Neuronal stem cell (in vitro differentiated cells): ENCODE measurements at regions not wholly inside any gene's neighbourhood (a gene's known extent, or its start where the extent isn't known, plus 50 kb on each side); places are given as distances from the start of the nearest gene placed in this dataset.

ENCODE experiments used
- DNase-seq: peaks from one replicate; pipeline ENCODE4 v3.0.0-alpha.2; 2013; ENCODE audit warnings: low spot score
- H2AFZ ChIP-seq: one replicate; pipeline ENCODE4 v1.6.1; 2013; ENCODE audit warnings: mild to moderate bottlenecking, low read length, inconsistent platforms
- H2AK5ac ChIP-seq: 2 replicates; pipeline ENCODE4 v1.6.1; 2013; ENCODE audit warnings: low read depth, mild to moderate bottlenecking, inconsistent platforms, low read length, moderate library complexity, mixed read lengths
- H2BK120ac ChIP-seq: 2 replicates; pipeline ENCODE4 v1.6.1; 2013; ENCODE audit warnings: low read depth, mild to moderate bottlenecking, inconsistent platforms, low read length, moderate library complexity, mixed read lengths
- H2BK12ac ChIP-seq: one replicate; pipeline ENCODE4 v1.6.1; 2013; ENCODE audit warnings: low read length, inconsistent platforms
- H2BK15ac ChIP-seq: 2 replicates; pipeline ENCODE4 v1.6.1; 2013; ENCODE audit warnings: mild to moderate bottlenecking, low read length, inconsistent platforms, mixed read lengths
- H2BK5ac ChIP-seq: one replicate; pipeline ENCODE4 v1.6.1; 2013; ENCODE audit warnings: inconsistent platforms, mild to moderate bottlenecking, low read length, moderate library complexity
- H3K14ac ChIP-seq: one replicate; pipeline ENCODE4 v1.6.1; 2013; ENCODE audit warnings: low read length, inconsistent platforms
- H3K18ac ChIP-seq: 2 replicates; pipeline ENCODE4 v1.6.1; 2013; ENCODE audit warnings: low read length, inconsistent platforms
- H3K23ac ChIP-seq: 2 replicates; pipeline ENCODE4 v1.6.1; 2013; ENCODE audit warnings: low read depth, mild to moderate bottlenecking, mixed read lengths, low read length, inconsistent platforms; ENCODE audit not compliant: poor library complexity
- H3K27ac ChIP-seq: replicated peaks from 3 replicates; pipeline ENCODE4 v1.5.1; 2013; ENCODE audit warnings: low read length, inconsistent platforms
- H3K27me3 ChIP-seq, 3 experiments: 2 replicates each; pipeline ENCODE4 v1.6.1; 2013; ENCODE audit warnings: low read length in 3 of 3, mild to moderate bottlenecking in 2 of 3, inconsistent platforms in 1 of 3, low read depth in 1 of 3, mixed read lengths in 1 of 3, moderate library complexity in 1 of 3; ENCODE audit not compliant: control insufficient read depth in 3 of 3, insufficient read depth in 3 of 3
- H3K36me3 ChIP-seq, 2 donors: replicated peaks in 1 of 2; 2 replicates each; pipeline ENCODE4 v1.6.1; 2013; ENCODE audit warnings: low read length in 2 of 2; ENCODE audit not compliant: control insufficient read depth in 2 of 2, insufficient read depth in 2 of 2
- H3K4ac ChIP-seq: 2 replicates; pipeline ENCODE4 v1.6.1; 2013; ENCODE audit warnings: inconsistent platforms, mild to moderate bottlenecking, low read length, moderate library complexity
- H3K4me1 ChIP-seq, 2 donors: 1 replicate in 1 of 2; 2 replicates in 1 of 2; pipeline ENCODE4 v1.6.1; 2013; ENCODE audit warnings: low read length in 2 of 2, low read depth in 1 of 2; ENCODE audit not compliant: control insufficient read depth in 2 of 2, insufficient read depth in 1 of 2
- H3K4me2 ChIP-seq: one replicate; pipeline ENCODE4 v1.6.1; 2013; ENCODE audit warnings: mild to moderate bottlenecking, low read length, inconsistent platforms; ENCODE audit not compliant: insufficient read depth, poor library complexity, severe bottlenecking
- H3K4me3 ChIP-seq, 2 donors: 2 replicates each; pipeline ENCODE4 v1.5.1; 2013; ENCODE audit warnings: low read length in 2 of 2, mild to moderate bottlenecking in 2 of 2, inconsistent platforms in 1 of 2, moderate library complexity in 1 of 2
- H3K79me1 ChIP-seq: one replicate; pipeline ENCODE4 v1.6.1; 2013; ENCODE audit warnings: low read depth, mild to moderate bottlenecking, inconsistent platforms, low read length, moderate library complexity
- H3K9ac ChIP-seq: one replicate; pipeline ENCODE4 v1.6.1; 2013; ENCODE audit warnings: mild to moderate bottlenecking, low read depth, low read length, inconsistent platforms; ENCODE audit not compliant: poor library complexity
- H3K9me3 ChIP-seq, 2 donors: replicated peaks in 1 of 2; 2 replicates each; pipeline versions ENCODE3 to v1.6.1; 2013; ENCODE audit warnings: low read length in 2 of 2, mild to moderate bottlenecking in 2 of 2, inconsistent platforms in 1 of 2, low read depth in 1 of 2, mixed read lengths in 1 of 2, moderate library complexity in 1 of 2; ENCODE audit not compliant: control insufficient read depth in 2 of 2, insufficient read depth in 1 of 2
- H4K8ac ChIP-seq: one replicate; pipeline ENCODE4 v1.6.1; 2013; ENCODE audit warnings: low read depth, mild to moderate bottlenecking, inconsistent platforms, low read length, moderate library complexity
- H4K91ac ChIP-seq: one replicate; pipeline ENCODE4 v1.6.1; 2013; ENCODE audit warnings: low read length, low read depth, mild to moderate bottlenecking, inconsistent platforms; ENCODE audit not compliant: poor library complexity
- WGBS, 2 donors: extraction: QIAGEN DNeasy Blood & Tissue Kit; methylation state at CpG; one replicate each; pipeline ENCODE4 v1.1.7; 2013; ENCODE audit warnings: missing lambda C conversion rate in 2 of 2, mixed read lengths in 1 of 2; ENCODE audit not compliant: insufficient read length in 2 of 2, insufficient replicate concordance in 1 of 2; ENCODE audit errors: extremely low coverage in 2 of 2; 5-methylcytosine and 5-hydroxymethylcytosine counted together

DNA sequence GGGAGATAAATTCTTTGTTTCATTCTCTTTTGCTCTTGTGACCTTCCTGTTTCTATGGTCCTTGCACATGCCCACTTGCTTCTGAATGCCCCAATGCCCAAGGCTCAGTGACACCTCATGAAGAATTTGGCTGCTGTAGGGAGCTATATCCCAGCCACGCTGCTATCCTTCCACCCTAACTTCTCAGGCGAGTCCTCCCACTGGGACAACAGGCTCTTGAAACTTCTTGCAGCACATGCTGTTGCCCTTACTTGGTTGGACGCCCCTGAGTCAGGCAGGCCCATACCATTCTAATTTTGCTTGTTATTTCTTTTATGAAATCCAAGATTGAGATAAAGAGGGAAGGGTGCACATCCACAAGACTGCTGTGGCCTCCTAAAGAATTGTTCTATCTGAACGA is 57.6 kb upstream of the BLID start:
- no peaks in the 10 kb centered on the region for H3K4me1 ChIP-seq
- H2BK15ac ChIP-seq: no peak overlapping the region
- H3K27me3 ChIP-seq: no peaks in the 10 kb centered on the region
- H3K9ac ChIP-seq: no peak overlapping the region
- H3K4me3 ChIP-seq: no peak overlapping the region
- H3K23ac ChIP-seq: no peak overlapping the region
- no peaks in the 10 kb centered on the region for H3K36me3 ChIP-seq
- no peak overlapping the region for H2BK12ac ChIP-seq
- H2BK120ac ChIP-seq: no peak overlapping the region
- DNase-seq: no peak
- no peak overlapping the region for H2AK5ac ChIP-seq
- H2BK5ac ChIP-seq: no peak overlapping the region
- no peaks in the 10 kb centered on the region for H3K9me3 ChIP-seq
- WGBS, 2 donors: no CpG with 5 or more reads among the region's 4 CpGs
- no peak overlapping the region for H3K14ac ChIP-seq
- no peak overlapping the region for H3K4me2 ChIP-seq
- no peaks in the 10 kb centered on the region for H3K79me1 ChIP-seq
- H2AFZ ChIP-seq: no peak overlapping the region
- no peak overlapping the region for H3K18ac ChIP-seq
- H3K4ac ChIP-seq: no peak overlapping the region
- H4K91ac ChIP-seq: no peak overlapping the region
- H4K8ac ChIP-seq: no peak overlapping the region
- H3K27ac ChIP-seq: no peak overlapping the region

DNA sequence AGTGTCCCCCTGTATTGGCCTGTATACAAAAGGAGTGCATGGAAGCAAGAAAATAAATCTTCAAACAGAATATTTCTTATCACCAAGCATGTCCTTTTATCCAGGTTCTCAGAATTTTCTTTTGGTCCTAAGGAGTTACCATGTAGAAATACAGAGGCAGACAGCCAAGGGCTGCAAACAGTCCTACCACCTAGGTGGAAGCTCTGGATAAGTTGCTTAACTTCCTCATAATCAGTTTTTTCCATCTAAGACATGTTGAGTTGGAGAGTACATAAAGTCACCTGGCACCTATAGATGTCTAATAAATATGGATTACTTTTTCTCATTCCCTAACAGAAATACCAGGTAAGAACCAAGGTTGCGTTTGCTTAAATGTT is 57.0 kb upstream of the BLID start:
- H2AK5ac ChIP-seq: no peak overlapping the region
- no peaks in the 10 kb centered on the region for H3K27me3 ChIP-seq
- no peak overlapping the region for H2BK120ac ChIP-seq
- H2BK12ac ChIP-seq: no peak overlapping the region
- WGBS, 2 donors: no CpG with 5 or more reads among the region's 1 CpG
- H3K27ac ChIP-seq: no peak overlapping the region
- DNase-seq: no peak
- no peak overlapping the region for H4K8ac ChIP-seq
- H4K91ac ChIP-seq: no peak overlapping the region
- no peak overlapping the region for H3K18ac ChIP-seq
- H2AFZ ChIP-seq: no peak overlapping the region
- no peaks in the 10 kb centered on the region for H3K4me1 ChIP-seq
- no peak overlapping the region for H3K23ac ChIP-seq
- no peaks in the 10 kb centered on the region for H3K79me1 ChIP-seq
- H2BK15ac ChIP-seq: no peak overlapping the region
- no peak overlapping the region for H3K4ac ChIP-seq
- H3K4me3 ChIP-seq: no peak overlapping the region
- H3K4me2 ChIP-seq: no peak overlapping the region
- no peaks in the 10 kb centered on the region for H3K9me3 ChIP-seq
- no peak overlapping the region for H3K14ac ChIP-seq
- no peak overlapping the region for H2BK5ac ChIP-seq
- no peak overlapping the region for H3K9ac ChIP-seq
- no peaks in the 10 kb centered on the region for H3K36me3 ChIP-seq

DNA sequence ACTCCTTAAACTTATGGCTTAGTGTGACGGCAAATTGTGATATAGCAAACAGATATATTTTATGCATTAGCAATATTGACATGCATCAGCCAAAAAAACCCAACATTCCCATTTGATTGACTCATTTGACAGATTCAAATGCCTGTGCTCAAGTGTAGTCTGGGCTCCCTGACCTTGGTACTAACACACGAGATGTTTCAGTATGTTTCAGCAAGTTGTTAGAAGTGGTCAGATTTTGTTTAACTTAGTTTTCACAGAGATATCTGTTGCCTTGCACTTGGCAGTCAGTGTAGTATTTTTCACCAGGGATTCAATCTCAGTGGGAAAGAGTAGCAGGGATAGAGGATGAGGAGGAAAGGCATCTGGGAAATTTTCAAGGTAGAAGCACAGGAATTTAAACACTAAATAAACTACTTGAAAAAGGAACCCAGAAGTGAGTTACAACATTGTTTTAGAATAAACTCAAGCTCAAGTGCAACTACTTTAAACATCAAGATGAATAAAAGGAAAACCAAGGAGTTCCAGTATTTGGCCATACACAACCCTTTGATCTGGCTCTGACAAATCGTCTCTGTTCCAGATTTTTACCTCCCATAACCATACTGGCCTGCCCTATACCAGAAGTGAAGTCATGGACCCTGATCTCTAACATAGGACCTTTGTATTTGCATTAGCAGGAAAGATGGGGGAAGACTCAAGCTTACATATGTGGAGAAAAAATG is 56.5 kb upstream of the BLID start:
- H3K4me2 ChIP-seq: no peak overlapping the region
- no peak overlapping the region for H3K27ac ChIP-seq
- no peak overlapping the region for H3K14ac ChIP-seq
- no peak overlapping the region for H2BK120ac ChIP-seq
- no peak overlapping the region for H3K4me3 ChIP-seq
- no peak overlapping the region for H3K23ac ChIP-seq
- no peak overlapping the region for H2AFZ ChIP-seq
- no peak overlapping the region for H4K8ac ChIP-seq
- H2AK5ac ChIP-seq: no peak overlapping the region
- H3K9ac ChIP-seq: no peak overlapping the region
- no CpG with 5 or more reads among the region's 3 CpGs for WGBS, 2 donors
- no peak overlapping the region for H4K91ac ChIP-seq
- no peaks in the 10 kb centered on the region for H3K27me3 ChIP-seq
- no peaks in the 10 kb centered on the region for H3K79me1 ChIP-seq
- H3K18ac ChIP-seq: no peak overlapping the region
- H3K36me3 ChIP-seq: no peaks in the 10 kb centered on the region
- H3K4me1 ChIP-seq: no peaks in the 10 kb centered on the region
- H2BK5ac ChIP-seq: no peak overlapping the region
- H2BK12ac ChIP-seq: no peak overlapping the region
- no peaks in the 10 kb centered on the region for H3K9me3 ChIP-seq
- H3K4ac ChIP-seq: no peak overlapping the region
- no peak for DNase-seq
- no peak overlapping the region for H2BK15ac ChIP-seq

DNA sequence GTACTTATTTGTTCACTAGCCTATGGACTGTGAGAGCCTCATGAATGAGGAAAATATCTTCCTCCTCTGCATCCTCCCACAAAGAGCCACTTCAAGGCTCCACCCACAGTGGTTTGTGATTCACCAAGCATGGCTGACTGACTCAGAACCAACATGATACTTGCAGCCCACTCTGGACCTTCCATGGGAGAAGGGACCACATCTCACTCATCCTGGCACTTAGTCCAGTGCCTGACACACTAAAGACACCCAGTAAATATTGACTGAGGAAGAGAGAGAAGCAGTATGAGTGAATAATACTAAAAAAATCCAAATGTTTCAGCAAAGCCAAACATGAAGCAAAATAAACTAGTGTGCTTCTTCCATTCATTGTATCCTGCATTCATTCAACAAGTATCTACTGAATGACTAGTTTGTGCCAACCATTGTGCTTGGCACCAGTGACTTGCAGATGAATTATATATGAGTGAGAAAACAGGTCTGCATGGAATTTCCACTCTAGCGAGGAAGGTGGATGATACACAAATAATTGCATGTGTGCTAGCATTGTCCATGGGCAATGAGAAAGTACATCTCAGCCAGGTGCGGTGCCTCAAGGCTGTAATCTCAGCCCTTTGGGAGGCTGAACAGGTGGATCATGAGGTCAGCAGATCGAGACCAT is 54.9 kb upstream of the BLID start:
- Histone ChIP-seq H2AK5ac (no peak overlapping the region), H3K9ac (no peak overlapping the region), H2AFZ (no peak overlapping the region), H3K27me3 (no peaks in the 10 kb centered on the region), H4K8ac (no peak overlapping the region), H3K9me3 (no peaks in the 10 kb centered on the region), H3K4ac (no peak overlapping the region), H2BK12ac (no peak overlapping the region), H4K91ac (no peak overlapping the region), H2BK15ac (no peak overlapping the region), H3K4me1 (no peaks in the 10 kb centered on the region), H3K79me1 (no peaks in the 10 kb centered on the region), H3K36me3 (no peaks in the 10 kb centered on the region), H3K4me2 (no peak overlapping the region), H3K23ac (no peak overlapping the region), H3K14ac (no peak overlapping the region), H2BK5ac (no peak overlapping the region), H3K27ac (no peak overlapping the region), H3K4me3 (no peak overlapping the region), H3K18ac (no peak overlapping the region), H2BK120ac (no peak overlapping the region)
- WGBS, 2 donors: no CpG with 5 or more reads among the region's 3 CpGs
- no peak for DNase-seq
